GM23338 (cell line): ENCODE measurements at regions not wholly inside any gene's neighbourhood (a gene's known extent, or its start where the extent isn't known, plus 50 kb on each side); places are given as distances from the start of the nearest gene placed in this dataset.

ENCODE experiments used
- ATAC-seq: fragments of 200-7000 bp; cut with Tn5 transposase; 3 replicates; pipeline ENCODE4 v1.9.1; 2020
- DNase-seq: peaks from one replicate; pipeline ENCODE4 v3.0.0-alpha.2; 2015; ENCODE audit warnings: low spot score
- H2AFZ ChIP-seq: fragments of 200-600 bp; sonication (generic); 2 replicates; pipeline ENCODE4 v1.8.0; 2016; ENCODE audit warnings: antibody characterized with exemption, mild to moderate bottlenecking, moderate library complexity
- H3F3A ChIP-seq: fragments of 200-600 bp; sonication (generic); replicated peaks from 2 replicates; pipeline ENCODE4 v1.8.0; 2017; ENCODE audit warnings: antibody characterized with exemption, mixed run types, low read depth
- H3K27ac ChIP-seq: fragments of 200-600 bp; sonication (generic); 2 replicates; pipeline ENCODE4 v1.6.1; 2016; ENCODE audit warnings: low read depth
- H3K27me3 ChIP-seq: fragments of 200-600 bp; sonication (generic); 2 replicates; pipeline ENCODE4 v1.8.0; 2016; ENCODE audit warnings: mild to moderate bottlenecking, mixed run types, moderate library complexity; ENCODE audit not compliant: insufficient read depth
- H3K36me3 ChIP-seq: fragments of 200-600 bp; sonication (generic); 2 replicates; pipeline ENCODE4 v1.8.0; 2016; ENCODE audit warnings: mild to moderate bottlenecking; ENCODE audit not compliant: insufficient read depth
- H3K4me1 ChIP-seq: fragments of 200-600 bp; sonication (generic); 2 replicates; pipeline ENCODE4 v1.8.0; 2016; ENCODE audit warnings: mild to moderate bottlenecking, moderate library complexity; ENCODE audit not compliant: insufficient read depth
- H3K4me2 ChIP-seq: fragments of 200-600 bp; sonication (generic); 2 replicates; pipeline ENCODE4 v1.7.1; 2017; ENCODE audit warnings: mixed run types
- H3K4me3 ChIP-seq: fragments of 200-600 bp; sonication (generic); 2 replicates; pipeline ENCODE4 v1.6.1; 2016; ENCODE audit warnings: mixed run types
- H3K79me2 ChIP-seq: fragments of 200-600 bp; sonication (generic); replicated peaks from 2 replicates; pipeline ENCODE4 v1.8.0; 2017; ENCODE audit warnings: mild to moderate bottlenecking; ENCODE audit not compliant: insufficient read depth
- H3K9me2 ChIP-seq: fragments of 200-600 bp; sonication (generic); 2 replicates; pipeline ENCODE4 v1.8.0; 2017; ENCODE audit not compliant: insufficient read depth
- H4K20me1 ChIP-seq: fragments of 200-600 bp; sonication (generic); replicated peaks from 2 replicates; pipeline ENCODE4 v1.8.0; 2017; ENCODE audit warnings: mild to moderate bottlenecking; ENCODE audit not compliant: insufficient read depth
- H3K27ac Mint-ChIP-seq: 2 replicates; pipeline ENCODE4 v1.8.0; 2020; ENCODE audit warnings: inconsistent platforms, mild to moderate bottlenecking, moderate library complexity, mixed read lengths
- H3K27me3 Mint-ChIP-seq: 3 replicates; pipeline ENCODE4 v1.8.0; 2022; ENCODE audit warnings: low read depth, mild to moderate bottlenecking, moderate library complexity, mixed read lengths, inconsistent platforms; ENCODE audit not compliant: insufficient read depth, poor library complexity
- H3K36me3 Mint-ChIP-seq: 3 replicates; pipeline ENCODE4 v1.8.0; 2021; ENCODE audit warnings: low read depth, mild to moderate bottlenecking, inconsistent platforms, moderate library complexity, mixed read lengths
- H3K4me1 Mint-ChIP-seq: 3 replicates; pipeline ENCODE4 v1.8.0; 2020; ENCODE audit warnings: mild to moderate bottlenecking, inconsistent platforms, mixed read lengths
- H3K4me3 Mint-ChIP-seq: 3 replicates; pipeline ENCODE4 v1.8.0; 2021; ENCODE audit warnings: moderate library complexity, mild to moderate bottlenecking, inconsistent platforms, mixed read lengths
- H3K9me3 Mint-ChIP-seq: 3 replicates; pipeline ENCODE4 v1.8.0; 2020; ENCODE audit warnings: moderate library complexity, mild to moderate bottlenecking, inconsistent platforms, mixed read lengths
- CREB1 ChIP-seq: fragments of 250-450 bp; sonication (Bioruptor Pico); IDR thresholded peaks from 2 replicates; pipeline ENCODE4 v1.5.0; 2020; ENCODE audit warnings: low read depth, mild to moderate bottlenecking, moderate library complexity
- ETS1 ChIP-seq: IDR thresholded peaks from 2 replicates; pipeline ENCODE4 v1.6.1; 2016; ENCODE audit warnings: antibody characterized with exemption
- EZH2 ChIP-seq: fragments of 200-600 bp; sonication (generic); IDR thresholded peaks from one replicate; pipeline ENCODE4 v1.8.0; 2017; ENCODE audit warnings: antibody characterized with exemption, mild to moderate bottlenecking, low read depth; ENCODE audit not compliant: unreplicated experiment
- EZH2phosphoT487 ChIP-seq: fragments of 200-600 bp; sonication (generic); IDR thresholded peaks from one replicate; pipeline ENCODE4 v1.8.1; 2018; ENCODE audit warnings: antibody characterized with exemption; ENCODE audit not compliant: unreplicated experiment
- POLR2AphosphoS5 ChIP-seq: IDR thresholded peaks from 2 replicates; pipeline ENCODE4 v1.6.1; 2016; ENCODE audit warnings: antibody characterized with exemption, low read depth
- STAT1 ChIP-seq: IDR thresholded peaks from one replicate; pipeline ENCODE4 v1.6.1; 2016; ENCODE audit warnings: antibody characterized with exemption; ENCODE audit not compliant: unreplicated experiment
- ZNF331 ChIP-seq: fragments of 250-450 bp; sonication (Bioruptor Pico); IDR thresholded peaks from 2 replicates; pipeline ENCODE4 v1.5.0; 2020; ENCODE audit warnings: low read depth, mild to moderate bottlenecking, moderate library complexity
- ZNF462 ChIP-seq: fragments of 250-450 bp; sonication (Bioruptor Pico); IDR thresholded peaks from 2 replicates; pipeline ENCODE4 v1.5.0; 2020; ENCODE audit warnings: mild to moderate bottlenecking, moderate library complexity
- TF ChIP-seq, protein P1 (sequence below), 2 experiments: fragments of 200-600 bp in 1 of 2; sonication (generic) in 1 of 2; conservative IDR thresholded peaks; 2 replicates each; pipeline versions ENCODE4 v1.5.1 to v1.6.1; 2016 to 2017; ENCODE audit warnings: antibody characterized with exemption in 2 of 2, low read depth in 2 of 2, mild to moderate bottlenecking in 2 of 2, moderate library complexity in 1 of 2
- TF ChIP-seq, protein P2 (sequence below): IDR thresholded peaks from one replicate; pipeline ENCODE4 v1.6.1; 2018; ENCODE audit warnings: antibody characterized with exemption; ENCODE audit not compliant: unreplicated experiment

DNA sequence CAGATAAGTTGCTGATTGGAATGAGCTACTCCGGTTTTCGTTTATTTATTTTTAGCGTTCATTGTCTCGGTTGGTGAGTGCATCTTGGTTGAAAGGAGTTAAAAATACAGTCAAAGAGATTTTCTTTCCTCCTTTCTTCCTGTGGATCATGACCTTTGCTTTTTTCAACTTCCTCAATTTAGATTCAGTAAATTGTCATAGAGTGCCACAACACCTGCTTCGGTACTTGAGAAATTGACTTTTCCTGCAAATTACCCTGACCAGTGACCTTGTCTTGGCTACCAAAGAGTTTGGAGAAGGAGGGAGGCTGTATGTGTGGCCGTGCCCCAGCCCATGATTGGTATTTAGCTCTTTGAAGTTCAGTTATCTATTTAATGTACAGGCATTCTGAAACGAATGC lies 128.7 kb downstream of the FAM204A start (continued):
- TF ChIP-seq, protein P1, sequence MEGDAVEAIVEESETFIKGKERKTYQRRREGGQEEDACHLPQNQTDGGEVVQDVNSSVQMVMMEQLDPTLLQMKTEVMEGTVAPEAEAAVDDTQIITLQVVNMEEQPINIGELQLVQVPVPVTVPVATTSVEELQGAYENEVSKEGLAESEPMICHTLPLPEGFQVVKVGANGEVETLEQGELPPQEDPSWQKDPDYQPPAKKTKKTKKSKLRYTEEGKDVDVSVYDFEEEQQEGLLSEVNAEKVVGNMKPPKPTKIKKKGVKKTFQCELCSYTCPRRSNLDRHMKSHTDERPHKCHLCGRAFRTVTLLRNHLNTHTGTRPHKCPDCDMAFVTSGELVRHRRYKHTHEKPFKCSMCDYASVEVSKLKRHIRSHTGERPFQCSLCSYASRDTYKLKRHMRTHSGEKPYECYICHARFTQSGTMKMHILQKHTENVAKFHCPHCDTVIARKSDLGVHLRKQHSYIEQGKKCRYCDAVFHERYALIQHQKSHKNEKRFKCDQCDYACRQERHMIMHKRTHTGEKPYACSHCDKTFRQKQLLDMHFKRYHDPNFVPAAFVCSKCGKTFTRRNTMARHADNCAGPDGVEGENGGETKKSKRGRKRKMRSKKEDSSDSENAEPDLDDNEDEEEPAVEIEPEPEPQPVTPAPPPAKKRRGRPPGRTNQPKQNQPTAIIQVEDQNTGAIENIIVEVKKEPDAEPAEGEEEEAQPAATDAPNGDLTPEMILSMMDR (conservative IDR thresholded peaks at IDR 0.05; ENCODE audit: low read depth in 2 of 2) = no peak
- TF ChIP-seq STAT1 (no peak), POLR2AphosphoS5 (no peak), EZH2phosphoT487 (no peak)
- TF ChIP-seq, protein P2, sequence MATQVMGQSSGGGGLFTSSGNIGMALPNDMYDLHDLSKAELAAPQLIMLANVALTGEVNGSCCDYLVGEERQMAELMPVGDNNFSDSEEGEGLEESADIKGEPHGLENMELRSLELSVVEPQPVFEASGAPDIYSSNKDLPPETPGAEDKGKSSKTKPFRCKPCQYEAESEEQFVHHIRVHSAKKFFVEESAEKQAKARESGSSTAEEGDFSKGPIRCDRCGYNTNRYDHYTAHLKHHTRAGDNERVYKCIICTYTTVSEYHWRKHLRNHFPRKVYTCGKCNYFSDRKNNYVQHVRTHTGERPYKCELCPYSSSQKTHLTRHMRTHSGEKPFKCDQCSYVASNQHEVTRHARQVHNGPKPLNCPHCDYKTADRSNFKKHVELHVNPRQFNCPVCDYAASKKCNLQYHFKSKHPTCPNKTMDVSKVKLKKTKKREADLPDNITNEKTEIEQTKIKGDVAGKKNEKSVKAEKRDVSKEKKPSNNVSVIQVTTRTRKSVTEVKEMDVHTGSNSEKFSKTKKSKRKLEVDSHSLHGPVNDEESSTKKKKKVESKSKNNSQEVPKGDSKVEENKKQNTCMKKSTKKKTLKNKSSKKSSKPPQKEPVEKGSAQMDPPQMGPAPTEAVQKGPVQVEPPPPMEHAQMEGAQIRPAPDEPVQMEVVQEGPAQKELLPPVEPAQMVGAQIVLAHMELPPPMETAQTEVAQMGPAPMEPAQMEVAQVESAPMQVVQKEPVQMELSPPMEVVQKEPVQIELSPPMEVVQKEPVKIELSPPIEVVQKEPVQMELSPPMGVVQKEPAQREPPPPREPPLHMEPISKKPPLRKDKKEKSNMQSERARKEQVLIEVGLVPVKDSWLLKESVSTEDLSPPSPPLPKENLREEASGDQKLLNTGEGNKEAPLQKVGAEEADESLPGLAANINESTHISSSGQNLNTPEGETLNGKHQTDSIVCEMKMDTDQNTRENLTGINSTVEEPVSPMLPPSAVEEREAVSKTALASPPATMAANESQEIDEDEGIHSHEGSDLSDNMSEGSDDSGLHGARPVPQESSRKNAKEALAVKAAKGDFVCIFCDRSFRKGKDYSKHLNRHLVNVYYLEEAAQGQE = no peak

- H3K9me3 Mint-ChIP-seq = no peaks in the 10 kb centered on the region
- H3K4me1 Mint-ChIP-seq = peaks cover 9% of the 10 kb centered on the region; the same call in 2 of the 3 replicates
- H3K27me3 Mint-ChIP-seq = no peaks in the 10 kb centered on the region
- Histone ChIP-seq H3F3A (no peaks in the 10 kb centered on the region), H3K4me3 (no peak overlapping the region), H3K4me1 (peaks cover 5% of the 10 kb centered on the region; the same call in 1 of the 2 replicates), H3K4me2 (no peak overlapping the region), H3K79me2 (no peaks in the 10 kb centered on the region), H3K27me3 (peaks cover under 1% of the 10 kb centered on the region; the same call in 1 of the 2 replicates), H3K27ac (no peak overlapping the region), H3K9me2 (no peaks in the 10 kb centered on the region), H4K20me1 (no peaks in the 10 kb centered on the region), H2AFZ (no peak overlapping the region), H3K36me3 (no peaks in the 10 kb centered on the region)
- no peak for DNase-seq
- H3K36me3 Mint-ChIP-seq = no peaks in the 10 kb centered on the region
- no peak for ATAC-seq
- H3K27ac Mint-ChIP-seq = no peak overlapping the region
- no peak for TF ChIP-seq ETS1
- TF ChIP-seq EZH2phosphoT487 = no peak
- no peak for TF ChIP-seq STAT1
- TF ChIP-seq, protein P1 (conservative IDR thresholded peaks at IDR 0.05; ENCODE audit: low read depth in 2 of 2) = no peak
- TF ChIP-seq EZH2 = no peak
- TF ChIP-seq CREB1 = no peak
- TF ChIP-seq ZNF331 (CRISPR knock-in tag) = no peak
- TF ChIP-seq ZNF462 (CRISPR knock-in tag) = no peak
- H3K4me3 Mint-ChIP-seq = no peak overlapping the region
These were observed 131.8 kb downstream of the FAM204A start for GRCh38 chr10:118210276-118210675.
